ENCODE measurements at regions not wholly inside any gene's neighbourhood (a gene's known extent, or its start where the extent isn't known, plus 50 kb on each side); places are given as distances from the start of the nearest gene placed in this dataset.

DNA sequence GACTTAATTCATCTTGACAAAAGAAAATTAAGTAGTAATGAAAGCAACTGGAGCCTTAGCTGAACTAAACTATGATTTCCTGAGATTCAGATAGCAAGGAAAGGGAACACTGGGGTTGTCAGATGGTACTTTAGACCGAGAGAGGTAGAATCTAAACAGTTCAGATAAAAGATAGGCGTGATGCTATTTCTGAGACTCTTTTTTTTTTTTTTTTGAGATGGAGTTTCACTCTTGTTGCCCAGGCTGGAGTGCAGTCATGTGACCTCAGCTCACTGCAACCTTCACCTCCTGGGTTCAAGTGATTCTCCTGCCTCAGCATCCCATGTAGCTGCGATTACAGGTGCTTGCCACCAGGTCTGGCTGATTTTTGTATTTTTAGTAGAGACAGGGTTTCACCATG lies 279.9 kb upstream of the UMPS start:
- ATAC-seq (replicated peaks) (no peak), DNase-seq (no peak)
- no peaks in the 10 kb centered on the region for H3K9me3 Mint-ChIP-seq
- no peaks in the 10 kb centered on the region for H3K4me1 Mint-ChIP-seq (ENCODE audit: low read depth in 2 of 2)
- no peaks in the 10 kb centered on the region for H3K36me3 Mint-ChIP-seq (ENCODE audit: insufficient read depth)
- H3K27me3 Mint-ChIP-seq, result peaks cover 17 to 18% of the 10 kb centered on the region in 2 donors
- H3K4me3 Mint-ChIP-seq, result no peak overlapping the region
- H3K27ac Mint-ChIP-seq, result no peak overlapping the region

GRCh38 chr3:124451630-124452317 lies 278.5 kb upstream of the UMPS start:
- no peaks in the 10 kb centered on the region for H3K36me3 Mint-ChIP-seq (ENCODE audit: insufficient read depth)
- H3K27me3 Mint-ChIP-seq, result peaks cover 19 to 22% of the 10 kb centered on the region in 2 donors
- DNase-seq (no peak), ATAC-seq (replicated peaks) (no peak)
- H3K9me3 Mint-ChIP-seq, result no peaks in the 10 kb centered on the region
- H3K4me3 Mint-ChIP-seq, result no peak overlapping the region
- no peaks in the 10 kb centered on the region for H3K4me1 Mint-ChIP-seq (ENCODE audit: low read depth in 2 of 2)
- H3K27ac Mint-ChIP-seq, result no peak overlapping the region

DNA sequence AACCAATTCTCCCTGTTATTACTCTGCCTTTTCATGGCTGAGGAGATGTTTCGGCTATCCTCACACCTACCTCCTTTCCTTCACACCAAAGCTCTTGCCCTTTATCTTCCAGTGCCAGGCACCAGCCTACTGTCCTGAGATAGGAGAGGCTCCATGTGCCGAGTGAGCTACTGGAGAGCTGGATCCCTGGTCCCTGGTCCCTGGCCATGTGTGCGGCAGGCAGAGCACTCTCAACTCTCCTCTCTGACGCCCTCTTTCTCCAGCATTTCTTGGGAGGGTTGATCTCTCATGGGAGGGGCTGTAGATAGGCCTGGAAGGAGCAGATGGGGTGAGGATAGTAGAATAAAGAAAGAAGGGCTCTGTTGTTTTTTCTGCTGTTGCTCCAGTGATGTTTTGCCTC lies 277.1 kb upstream of the UMPS start:
- no peaks in the 10 kb centered on the region for H3K36me3 Mint-ChIP-seq (ENCODE audit: insufficient read depth)
- H3K9me3 Mint-ChIP-seq, result peaks cover 0 to 3% of the 10 kb centered on the region in 2 donors
- H3K4me3 Mint-ChIP-seq, result no peak overlapping the region
- H3K4me1 Mint-ChIP-seq (ENCODE audit: low read depth in 2 of 2), result no peaks in the 10 kb centered on the region
- H3K27me3 Mint-ChIP-seq, result peaks cover 32 to 37% of the 10 kb centered on the region in 2 donors
- no peak overlapping the region for H3K27ac Mint-ChIP-seq
- DNase-seq (no peak), ATAC-seq (replicated peaks) (no peak)

GRCh38 chr3:124455891-124456290 lies 274.4 kb upstream of the UMPS start:
- ATAC-seq (replicated peaks) (no peak), DNase-seq (no peak)
- Mint-ChIP-seq H3K27ac (no peak overlapping the region), H3K27me3 (peaks cover 48 to 53% of the 10 kb centered on the region in 2 donors), H3K36me3 (ENCODE audit: insufficient read depth) (no peaks in the 10 kb centered on the region), H3K4me3 (no peak overlapping the region), H3K9me3 (peaks cover 0 to 7% of the 10 kb centered on the region in 2 donors), H3K4me1 (ENCODE audit: low read depth in 2 of 2) (no peaks in the 10 kb centered on the region)

DNA sequence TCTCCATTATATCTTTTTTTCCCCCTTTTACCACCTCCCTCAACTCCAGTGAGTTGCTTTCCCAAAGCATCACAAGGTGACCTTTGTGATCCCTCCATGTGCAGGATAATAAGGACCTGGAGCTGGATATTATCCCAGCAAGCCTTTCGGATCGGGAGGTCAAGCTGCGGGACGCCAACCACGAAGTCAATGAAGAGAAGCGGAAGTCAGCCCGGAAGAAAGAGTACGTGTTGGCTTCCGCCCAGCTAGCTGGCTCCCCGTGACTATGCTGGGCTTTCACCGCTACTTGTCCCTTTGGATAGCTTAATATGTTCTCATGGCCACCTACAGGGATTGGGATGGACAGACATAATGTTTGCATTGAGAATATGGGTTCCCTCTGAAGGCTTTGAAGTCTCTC lies 273.7 kb upstream of the UMPS start:
- no peak overlapping the region for H3K27ac Mint-ChIP-seq
- peaks cover 0 to 7% of the 10 kb centered on the region in 2 donors for H3K9me3 Mint-ChIP-seq
- H3K27me3 Mint-ChIP-seq, result peaks cover 52 to 58% of the 10 kb centered on the region in 2 donors
- no peaks in the 10 kb centered on the region for H3K36me3 Mint-ChIP-seq (ENCODE audit: insufficient read depth)
- DNase-seq, result no peak
- no peak for ATAC-seq (replicated peaks)
- H3K4me1 Mint-ChIP-seq (ENCODE audit: low read depth in 2 of 2), result no peaks in the 10 kb centered on the region
- no peak overlapping the region for H3K4me3 Mint-ChIP-seq

- no peak for DNase-seq
- H3K9me3 Mint-ChIP-seq, result peaks cover 0 to 7% of the 10 kb centered on the region in 2 donors
- no peak overlapping the region for H3K27ac Mint-ChIP-seq
- no peak overlapping the region for H3K4me3 Mint-ChIP-seq
- no peaks in the 10 kb centered on the region for H3K4me1 Mint-ChIP-seq (ENCODE audit: low read depth in 2 of 2)
- peaks cover 57 to 65% of the 10 kb centered on the region in 2 donors for H3K27me3 Mint-ChIP-seq
- no peak for ATAC-seq (replicated peaks)
- no peaks in the 10 kb centered on the region for H3K36me3 Mint-ChIP-seq (ENCODE audit: insufficient read depth)
These were observed 270.6 kb upstream of the UMPS start for GRCh38 chr3:124459678-124460077.

DNA sequence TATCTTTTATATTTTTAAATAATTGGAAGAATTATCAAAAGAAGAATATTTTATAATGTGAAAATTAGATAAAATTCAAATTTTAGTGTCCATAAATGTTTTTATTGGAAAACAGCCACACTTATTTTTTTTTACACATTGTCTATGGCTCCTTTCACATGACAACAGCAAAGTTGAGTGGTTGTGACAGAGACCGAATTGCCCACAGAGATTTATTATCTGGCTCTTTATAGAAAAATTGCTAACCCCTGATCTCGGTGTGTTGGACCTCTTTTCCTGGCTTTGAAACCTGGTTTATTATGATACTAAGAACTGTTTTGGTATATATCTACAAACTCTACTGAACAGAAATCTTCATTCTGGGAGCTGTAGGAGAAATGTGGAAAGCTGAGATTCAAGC lies 269.1 kb upstream of the UMPS start:
- Mint-ChIP-seq H3K4me3 (no peak overlapping the region), H3K27ac (no peak overlapping the region), H3K27me3 (peaks cover 52 to 57% of the 10 kb centered on the region in 2 donors), H3K4me1 (ENCODE audit: low read depth in 2 of 2) (no peaks in the 10 kb centered on the region), H3K36me3 (ENCODE audit: insufficient read depth) (no peaks in the 10 kb centered on the region), H3K9me3 (peaks cover 0 to 7% of the 10 kb centered on the region in 2 donors)
- no peak for DNase-seq
- no peak for ATAC-seq (replicated peaks)

DNA sequence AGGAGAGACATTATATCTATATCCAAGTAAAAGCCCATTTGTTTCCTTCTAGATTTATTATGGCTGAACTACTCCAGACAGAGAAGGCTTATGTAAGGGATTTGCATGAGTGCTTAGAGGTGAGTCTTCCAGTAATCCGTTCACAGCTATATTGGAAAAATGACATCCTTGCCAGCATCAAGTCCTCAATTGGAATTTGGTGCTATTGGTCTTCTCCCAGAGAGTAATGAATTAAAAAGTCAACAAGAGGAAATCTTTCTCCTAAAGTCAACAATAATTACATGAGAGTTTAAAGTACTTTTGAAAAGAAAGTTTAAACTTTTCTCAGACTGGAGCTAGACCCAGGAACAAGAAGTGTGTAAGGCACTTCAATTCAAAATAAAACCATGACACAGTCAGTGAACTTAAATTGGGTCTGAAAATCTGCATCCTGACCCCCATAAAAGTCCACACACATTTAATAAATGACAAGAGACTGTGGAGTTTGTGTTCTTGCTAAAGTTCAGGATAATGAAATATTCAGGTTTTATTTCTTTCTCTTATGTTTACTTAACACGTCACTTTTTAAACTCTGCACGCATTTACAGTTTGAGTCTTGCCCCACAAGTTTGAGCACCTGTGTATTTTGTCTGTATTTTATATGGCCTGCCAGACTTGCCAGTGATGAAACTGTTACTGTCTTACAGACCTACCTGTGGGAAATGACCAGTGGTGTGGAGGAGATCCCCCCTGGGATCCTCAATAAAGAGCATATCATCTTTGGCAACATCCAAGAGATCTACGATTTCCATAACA lies 268.2 kb upstream of the UMPS start:
- Mint-ChIP-seq H3K4me1 (ENCODE audit: low read depth in 2 of 2) (no peaks in the 10 kb centered on the region), H3K27ac (no peak overlapping the region)

DNA sequence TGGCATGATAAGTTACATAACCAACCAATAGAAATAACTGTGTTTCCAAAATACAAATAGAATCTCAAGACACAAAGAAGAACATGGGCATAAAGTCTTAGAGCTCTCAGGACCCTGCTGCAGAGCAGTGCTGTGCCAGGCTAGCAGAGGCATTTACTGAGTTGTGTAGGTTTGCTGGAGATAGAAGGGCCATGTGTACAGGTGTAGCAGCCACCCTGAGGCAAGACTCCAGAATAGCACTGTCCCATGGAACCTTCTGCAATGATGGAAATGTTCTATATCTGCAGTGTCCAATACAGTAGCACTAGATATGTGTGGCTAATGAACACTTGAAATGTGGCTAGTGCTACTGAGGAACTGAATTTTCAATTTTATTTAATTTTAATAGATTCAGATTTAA lies 267.0 kb upstream of the UMPS start:
- ATAC-seq (replicated peaks), result no peak
- H3K9me3 Mint-ChIP-seq, result peaks cover 0 to 3% of the 10 kb centered on the region in 2 donors

More for the DNA sequence above, 268.2 kb upstream of the UMPS start:
- DNase-seq (no peak), ATAC-seq (replicated peaks) (no peak)
- H3K4me3 Mint-ChIP-seq, result no peak overlapping the region
- H3K36me3 Mint-ChIP-seq (ENCODE audit: insufficient read depth), result no peaks in the 10 kb centered on the region
- H3K9me3 Mint-ChIP-seq, result peaks cover 0 to 7% of the 10 kb centered on the region in 2 donors
- peaks cover 51 to 58% of the 10 kb centered on the region in 2 donors for H3K27me3 Mint-ChIP-seq

DNA sequence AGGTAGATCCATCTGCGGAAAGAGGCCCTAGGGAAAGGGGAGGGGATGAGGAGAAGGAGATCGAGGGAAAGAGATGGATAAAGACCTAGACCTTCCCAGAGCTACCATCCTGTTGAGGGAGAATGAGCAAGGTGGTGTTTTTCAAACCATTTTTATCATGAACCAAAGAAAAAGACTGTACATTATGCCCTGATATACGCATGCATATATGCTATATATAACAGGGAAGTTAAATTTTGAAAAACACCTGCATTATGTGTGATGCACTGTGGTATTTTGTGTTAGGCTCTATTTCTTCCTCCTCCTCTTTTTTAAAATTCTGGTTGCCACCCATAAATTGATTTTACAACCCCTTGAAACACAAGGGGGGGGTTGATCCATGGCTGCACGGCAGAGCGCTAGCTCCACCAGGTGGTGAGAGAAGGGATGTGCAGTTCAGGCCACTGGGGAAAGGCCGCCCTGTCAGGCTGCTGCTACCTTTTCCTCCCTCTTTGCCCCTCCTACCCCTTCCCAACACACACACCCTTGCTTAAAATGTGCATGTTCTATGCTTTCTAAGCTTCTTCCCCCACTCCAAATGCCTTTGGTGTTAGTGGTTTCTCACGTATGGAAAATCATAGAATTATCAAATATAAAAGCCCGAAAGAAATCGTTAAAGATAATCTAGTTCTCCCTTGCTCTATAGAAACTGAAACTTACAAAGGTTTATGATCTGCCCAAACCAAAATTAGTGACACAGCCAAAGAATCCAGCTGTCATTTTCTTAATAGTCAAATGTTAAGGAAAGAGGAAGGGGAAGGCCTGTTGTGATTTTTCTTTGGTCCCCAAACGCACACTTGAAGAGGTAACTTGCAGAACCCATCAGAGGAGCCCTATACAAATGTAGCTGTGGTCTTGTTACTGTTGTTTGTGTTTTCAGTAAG lies 262.0 kb upstream of the UMPS start:
- DNase-seq (no peak), ATAC-seq (replicated peaks) (no peak)
- H3K4me3 Mint-ChIP-seq, result no peak overlapping the region
- no peaks in the 10 kb centered on the region for H3K9me3 Mint-ChIP-seq
- H3K27me3 Mint-ChIP-seq, result peaks cover 19 to 34% of the 10 kb centered on the region in 2 donors
- H3K4me1 Mint-ChIP-seq (ENCODE audit: low read depth in 2 of 2), result no peaks in the 10 kb centered on the region
- H3K36me3 Mint-ChIP-seq (ENCODE audit: insufficient read depth), result no peaks in the 10 kb centered on the region
- H3K27ac Mint-ChIP-seq, result no peak overlapping the region

More for the DNA sequence above, 267.0 kb upstream of the UMPS start:
- Mint-ChIP-seq H3K4me1 (ENCODE audit: low read depth in 2 of 2) (no peaks in the 10 kb centered on the region), H3K36me3 (ENCODE audit: insufficient read depth) (no peaks in the 10 kb centered on the region), H3K4me3 (no peak overlapping the region), H3K27me3 (peaks cover 47 to 50% of the 10 kb centered on the region in 2 donors), H3K27ac (no peak overlapping the region)
- DNase-seq, result no peak

DNA sequence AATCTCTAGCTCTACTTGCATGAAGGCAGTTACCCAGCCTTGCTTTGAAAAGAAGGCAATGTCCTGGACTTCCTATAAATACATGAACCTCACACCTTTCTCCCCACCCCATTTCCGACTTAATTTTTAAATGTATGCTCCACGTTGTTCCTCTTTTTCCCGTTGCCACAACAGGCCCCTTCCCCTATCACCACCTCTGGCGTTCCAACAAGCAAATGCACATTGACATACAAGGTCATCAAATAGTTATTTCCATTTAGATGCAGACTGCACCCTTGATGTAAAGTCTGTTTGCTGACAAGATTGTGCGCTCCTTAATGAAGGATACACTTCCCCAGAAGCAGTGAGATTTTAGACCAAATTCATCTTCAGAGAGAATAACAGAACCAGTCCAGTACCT lies 260.7 kb upstream of the UMPS start:
- Mint-ChIP-seq H3K36me3 (ENCODE audit: insufficient read depth) (no peaks in the 10 kb centered on the region), H3K4me1 (ENCODE audit: low read depth in 2 of 2) (no peaks in the 10 kb centered on the region)
- DNase-seq, result no peak

GRCh38 chr3:124478830-124479229 lies 251.4 kb upstream of the UMPS start:
- no peaks in the 10 kb centered on the region for H3K4me1 Mint-ChIP-seq (ENCODE audit: low read depth in 2 of 2)
- no peak for ATAC-seq (replicated peaks)
- H3K4me3 Mint-ChIP-seq, result no peak overlapping the region

More for the DNA sequence above, 260.7 kb upstream of the UMPS start:
- H3K27ac Mint-ChIP-seq, result no peak overlapping the region
- peaks cover 19 to 34% of the 10 kb centered on the region in 2 donors for H3K27me3 Mint-ChIP-seq
- ATAC-seq (replicated peaks), result no peak
- H3K4me3 Mint-ChIP-seq, result no peak overlapping the region
- no peaks in the 10 kb centered on the region for H3K9me3 Mint-ChIP-seq

GRCh38 chr3:124483915-124484470 lies 246.3 kb upstream of the UMPS start:
- no peak for ATAC-seq (replicated peaks)
- no peak for DNase-seq
- peaks cover 26 to 40% of the 10 kb centered on the region in 2 donors for H3K27me3 Mint-ChIP-seq
- no peaks in the 10 kb centered on the region for H3K4me1 Mint-ChIP-seq (ENCODE audit: low read depth in 2 of 2)
- H3K27ac Mint-ChIP-seq, result no peak overlapping the region
- no peak overlapping the region for H3K4me3 Mint-ChIP-seq
- H3K36me3 Mint-ChIP-seq (ENCODE audit: insufficient read depth), result no peaks in the 10 kb centered on the region
- H3K9me3 Mint-ChIP-seq, result no peaks in the 10 kb centered on the region

More at GRCh38 chr3:124478830-124479229, 251.4 kb upstream of the UMPS start:
- no peak for DNase-seq
- Mint-ChIP-seq H3K27me3 (peaks cover 7 to 53% of the 10 kb centered on the region in 2 donors), H3K36me3 (ENCODE audit: insufficient read depth) (no peaks in the 10 kb centered on the region), H3K27ac (no peak overlapping the region), H3K9me3 (no peaks in the 10 kb centered on the region)
